ENCODE measurements at regions not wholly inside any gene's neighbourhood (a gene's known extent, or its start where the extent isn't known, plus 50 kb on each side); places are given as distances from the start of the nearest gene placed in this dataset.

- Histone ChIP-seq H3K4me3 (replicated peaks in 1 of 3; ENCODE audit: insufficient read depth in 1 of 3, low read depth in 1 of 3, low read length in 3 of 3) (no peak overlapping the region), H3K9ac (replicated peaks; ENCODE audit: extremely low read depth, insufficient read depth, low read length) (no peak overlapping the region), H3K27me3 (ENCODE audit: control insufficient read depth in 2 of 2, insufficient read depth in 2 of 2, low read length in 2 of 2) (no peaks in the 10 kb centered on the region), H3K9me1 (replicated peaks; ENCODE audit: control insufficient read depth, extremely low read depth, insufficient read depth, low read length) (no peaks in the 10 kb centered on the region), H3K36me3 (ENCODE audit: control insufficient read depth in 2 of 2, extremely low read depth in 1 of 2, insufficient read depth in 2 of 2, low read length in 2 of 2) (no peaks in the 10 kb centered on the region), H3K4me2 (ENCODE audit: insufficient read depth, low read length) (no peak overlapping the region), H3K4me1 (ENCODE audit: control insufficient read depth, extremely low read depth, insufficient read depth, low read length) (no peaks in the 10 kb centered on the region), H2AFZ (ENCODE audit: low read depth, low read length) (no peak overlapping the region), H3K27ac (ENCODE audit: insufficient read depth, low read depth, low read length) (no peak overlapping the region), H4K20me1 (replicated peaks; ENCODE audit: control insufficient read depth, extremely low read depth, insufficient read depth, low read length) (no peaks in the 10 kb centered on the region), H3K79me2 (ENCODE audit: control insufficient read depth, insufficient read depth, low read length) (no peaks in the 10 kb centered on the region), H3K9me3 (replicated peaks; ENCODE audit: control insufficient read depth, insufficient read depth, low read length) (peaks cover 6% of the 10 kb centered on the region)
- DNase-seq (ENCODE audit: low read depth, low spot score), result no peak
- TF ChIP-seq MAX (IDR thresholded peaks at IDR 0.05; ENCODE audit: insufficient read depth, insufficient read length), result no peak
- no peak for TF ChIP-seq FOS (IDR thresholded peaks at IDR 0.05; ENCODE audit: borderline replicate concordance, insufficient read depth, low read length)
- no peak for FAIRE-seq
- ChIA-PET POLR2A (no interaction called here), CTCF (no interaction called here)
- no TSS peak for BruUV-seq (replicated peaks)
- dilution Hi-C loops (cut with MboI; ENCODE audit: extremely low pct_ligation_motif_present, low sequenced_read_pairs) (no loop called here), intact Hi-C loops (cut with micrococcal nuclease) (no loop called here)
Observed at GRCh38 chr12:125804660-125805059, 739.4 kb downstream of the AACS start.

- no peaks in the 10 kb centered on the region for H4K20me1 ChIP-seq (replicated peaks; ENCODE audit: control insufficient read depth, extremely low read depth, insufficient read depth, low read length)
- DNase-seq (ENCODE audit: low read depth, low spot score), result no peak
- H3K79me2 ChIP-seq (ENCODE audit: control insufficient read depth, insufficient read depth, low read length), result no peaks in the 10 kb centered on the region
- H2AFZ ChIP-seq (ENCODE audit: low read depth, low read length), result no peak overlapping the region
- H3K9me1 ChIP-seq (replicated peaks; ENCODE audit: control insufficient read depth, extremely low read depth, insufficient read depth, low read length), result no peaks in the 10 kb centered on the region
- intact Hi-C loops (cut with micrococcal nuclease) (no loop called here), dilution Hi-C loops (cut with MboI; ENCODE audit: extremely low pct_ligation_motif_present, low sequenced_read_pairs) (no loop called here)
- no peak for TF ChIP-seq MAX (IDR thresholded peaks at IDR 0.05; ENCODE audit: insufficient read depth, insufficient read length)
- TF ChIP-seq CTCF (IDR thresholded peaks at IDR 0.05; ENCODE audit: extremely low read depth in 1 of 2, insufficient read depth in 1 of 2, low read depth in 1 of 2, low read length in 2 of 2), result no peak
- no peak for TF ChIP-seq GATA2 (IDR thresholded peaks at IDR 0.05; ENCODE audit: insufficient read depth, insufficient read length, low read depth, low read length)
- TF ChIP-seq POLR2A (IDR thresholded peaks at IDR 0.05; ENCODE audit: low read depth, low read length), result no peak
- TF ChIP-seq MYC (IDR thresholded peaks at IDR 0.05; ENCODE audit: low read depth, low read length), result no peak
- H3K9me3 ChIP-seq (replicated peaks; ENCODE audit: control insufficient read depth, insufficient read depth, low read length), result no peaks in the 10 kb centered on the region
- no peak overlapping the region for H3K27ac ChIP-seq (ENCODE audit: insufficient read depth, low read depth, low read length)
- no peaks in the 10 kb centered on the region for H3K4me1 ChIP-seq (ENCODE audit: control insufficient read depth, extremely low read depth, insufficient read depth, low read length)
- FAIRE-seq, result no peak
- H3K36me3 ChIP-seq (ENCODE audit: control insufficient read depth in 2 of 2, extremely low read depth in 1 of 2, insufficient read depth in 2 of 2, low read length in 2 of 2), result no peaks in the 10 kb centered on the region
- H3K9ac ChIP-seq (replicated peaks; ENCODE audit: extremely low read depth, insufficient read depth, low read length), result no peak overlapping the region
- H3K4me3 ChIP-seq (replicated peaks in 1 of 3; ENCODE audit: insufficient read depth in 1 of 3, low read depth in 1 of 3, low read length in 3 of 3), result no peak overlapping the region
- H3K4me2 ChIP-seq (ENCODE audit: insufficient read depth, low read length), result no peak overlapping the region
- POLR2A ChIA-PET, result no interaction called here
- BruUV-seq (replicated peaks), result no TSS peak
- CTCF ChIA-PET, result no interaction called here
- H3K27me3 ChIP-seq (ENCODE audit: control insufficient read depth in 2 of 2, insufficient read depth in 2 of 2, low read length in 2 of 2), result no peaks in the 10 kb centered on the region
Observed at GRCh38 chr12:125824276-125824675, 759.0 kb downstream of the AACS start.

Data from endothelial cell of umbilical vein (primary cell).